HG03439 (cell line): ENCODE measurements at regions not wholly inside any gene's neighbourhood (a gene's known extent, or its start where the extent isn't known, plus 50 kb on each side); places are given as distances from the start of the nearest gene placed in this dataset.
"Not testable (repeated sequence)": the region's sequence is repeated elsewhere in the genome, so short reads cannot be mapped to it uniquely, and the experiment has no call there.

Experiments used
- ATAC-seq: cut with Tn5 transposase; IDR thresholded peaks from one replicate; pipeline ENCODE4 v1.9.1; 2021; ENCODE audit warnings: mild to moderate bottlenecking, moderate library complexity; ENCODE audit not compliant: unreplicated experiment

GRCh38 chr19:28638445-28638844 lies 574.5 kb downstream of the UQCRFS1 start:
- ATAC-seq: no peak

- ATAC-seq: no peak
Observed at GRCh38 chr19:28636706-28637105, 576.2 kb downstream of the UQCRFS1 start.

GRCh38 chr19:28636016-28636629 lies 576.8 kb downstream of the UQCRFS1 start:
- ATAC-seq: no peak

GRCh38 chr19:28634837-28635236 lies 578.1 kb downstream of the UQCRFS1 start:
- ATAC-seq: no peak

GRCh38 chr19:28634019-28634328 lies 579.0 kb downstream of the UQCRFS1 start:
- ATAC-seq: no peak

GRCh38 chr19:28633319-28634018 lies 579.5 kb downstream of the UQCRFS1 start:
- no peak for ATAC-seq

- ATAC-seq: no peak
Observed at GRCh38 chr19:28632371-28633080, 580.4 kb downstream of the UQCRFS1 start.

- no peak for ATAC-seq
Observed at GRCh38 chr19:28631961-28632360, 581.0 kb downstream of the UQCRFS1 start.

- ATAC-seq: no peak
Observed at GRCh38 chr19:28627669-28628068, 585.3 kb downstream of the UQCRFS1 start.

- ATAC-seq: not testable (repeated sequence)
Observed at GRCh38 chr19:28626407-28626806, 586.5 kb downstream of the UQCRFS1 start.

GRCh38 chr19:28619816-28620429 lies 593.0 kb downstream of the UQCRFS1 start:
- no peak for ATAC-seq

GRCh38 chr19:28618504-28618903 lies 594.4 kb downstream of the UQCRFS1 start:
- ATAC-seq: no peak

GRCh38 chr19:28615966-28616365 lies 597.0 kb downstream of the UQCRFS1 start:
- no peak for ATAC-seq

- ATAC-seq: no peak
Observed at GRCh38 chr19:28615546-28615916, 597.4 kb downstream of the UQCRFS1 start.

- ATAC-seq: no peak
Observed at GRCh38 chr19:28614634-28615545, 598.1 kb downstream of the UQCRFS1 start.

GRCh38 chr19:28612275-28612769 lies 600.6 kb downstream of the UQCRFS1 start:
- no peak for ATAC-seq

GRCh38 chr19:28611227-28611914 lies 601.6 kb downstream of the UQCRFS1 start:
- ATAC-seq: not testable (repeated sequence)

GRCh38 chr19:28610731-28611130 lies 602.2 kb downstream of the UQCRFS1 start:
- no peak for ATAC-seq

- ATAC-seq: no peak
Observed at GRCh38 chr19:28609944-28610343, 603.0 kb downstream of the UQCRFS1 start.
